Kidney glomerular epithelial cell (primary cell): ENCODE measurements at regions not wholly inside any gene's neighbourhood (a gene's known extent, or its start where the extent isn't known, plus 50 kb on each side); places are given as distances from the start of the nearest gene placed in this dataset.
"Not testable (repeated sequence)": the region's sequence is repeated elsewhere in the genome, so short reads cannot be mapped to it uniquely, and the experiment has no call there.

Experiments used
- DNase-seq: peaks from one replicate; lab custom pipeline; 2025; lab: John Stamatoyannopoulos, UW

- DNase-seq: not testable (repeated sequence)
Measured at GRCh38 chr19:30680399-30680798, 308.2 kb downstream of the ZNF536 start.

- DNase-seq: no peak
Measured at GRCh38 chr19:30679789-30680188, 307.6 kb downstream of the ZNF536 start.

GRCh38 chr19:30679153-30679702 is 307.0 kb downstream of the ZNF536 start:
- DNase-seq: no peak

GRCh38 chr19:30678168-30678567 is 306.0 kb downstream of the ZNF536 start:
- DNase-seq: no peak

- no peak for DNase-seq
Measured at GRCh38 chr19:30677702-30678101, 305.5 kb downstream of the ZNF536 start.

- no peak for DNase-seq
Measured at GRCh38 chr19:30676990-30677679, 305.0 kb downstream of the ZNF536 start.

GRCh38 chr19:30675086-30675485 is 302.9 kb downstream of the ZNF536 start:
- DNase-seq: no peak

- no peak for DNase-seq
Measured at GRCh38 chr19:30674656-30675055, 302.5 kb downstream of the ZNF536 start.

GRCh38 chr19:30673336-30673735 is 301.2 kb downstream of the ZNF536 start:
- DNase-seq: no peak

- DNase-seq: no peak
Measured at GRCh38 chr19:30672926-30673325, 300.7 kb downstream of the ZNF536 start.

- DNase-seq: no peak
Measured at GRCh38 chr19:30671622-30672051, 299.5 kb downstream of the ZNF536 start.

- no peak for DNase-seq
Measured at GRCh38 chr19:30671367-30671619, 299.1 kb downstream of the ZNF536 start.

- DNase-seq: no peak
Measured at GRCh38 chr19:30670562-30671366, 298.6 kb downstream of the ZNF536 start.

GRCh38 chr19:30670011-30670329 is 297.8 kb downstream of the ZNF536 start:
- DNase-seq: no peak

GRCh38 chr19:30669329-30670010 is 297.3 kb downstream of the ZNF536 start:
- no peak for DNase-seq

- no peak for DNase-seq
Measured at GRCh38 chr19:30668521-30669155, 296.5 kb downstream of the ZNF536 start.

GRCh38 chr19:30667746-30668145 is 295.6 kb downstream of the ZNF536 start:
- DNase-seq: no peak

- no peak for DNase-seq
Measured at GRCh38 chr19:30667227-30667626, 295.0 kb downstream of the ZNF536 start.

- peak; percentile 18 for DNase-seq
Measured at GRCh38 chr19:30666301-30666803, 294.2 kb downstream of the ZNF536 start.

GRCh38 chr19:30665449-30665848 is 293.3 kb downstream of the ZNF536 start:
- no peak for DNase-seq

- DNase-seq: no peak
Measured at GRCh38 chr19:30663611-30664174, 291.5 kb downstream of the ZNF536 start.
